UCSD-AML1 (cell line): ENCODE measurements at regions not wholly inside any gene's neighbourhood (a gene's known extent, or its start where the extent isn't known, plus 50 kb on each side); places are given as distances from the start of the nearest gene placed in this dataset.

Experiments
- DNase-seq: peaks from one replicate; lab custom pipeline; 2025; ENCODE audit not compliant: unreplicated experiment; lab: John Stamatoyannopoulos, UW

DNA sequence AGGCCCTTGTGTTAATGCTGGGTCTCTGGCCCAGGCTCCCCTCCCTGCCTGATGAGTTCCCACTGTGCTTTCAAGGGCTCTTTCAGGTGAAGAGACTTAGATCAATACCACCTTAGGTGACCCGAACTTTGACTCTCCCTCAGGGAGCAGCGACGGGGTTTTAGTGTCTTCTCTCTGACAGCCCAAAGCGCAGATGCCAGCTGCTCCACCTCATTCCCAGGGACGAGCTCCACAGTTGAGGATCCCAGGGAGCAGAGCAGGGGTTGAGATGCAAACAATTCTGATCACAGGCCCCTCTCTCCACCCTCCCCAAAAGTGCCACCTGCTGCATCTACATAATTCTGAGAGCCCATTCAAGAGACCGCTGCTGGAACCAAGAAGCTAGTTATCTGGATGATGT is 265.1 kb downstream of the TJP1 start:
- no peak for DNase-seq

DNA sequence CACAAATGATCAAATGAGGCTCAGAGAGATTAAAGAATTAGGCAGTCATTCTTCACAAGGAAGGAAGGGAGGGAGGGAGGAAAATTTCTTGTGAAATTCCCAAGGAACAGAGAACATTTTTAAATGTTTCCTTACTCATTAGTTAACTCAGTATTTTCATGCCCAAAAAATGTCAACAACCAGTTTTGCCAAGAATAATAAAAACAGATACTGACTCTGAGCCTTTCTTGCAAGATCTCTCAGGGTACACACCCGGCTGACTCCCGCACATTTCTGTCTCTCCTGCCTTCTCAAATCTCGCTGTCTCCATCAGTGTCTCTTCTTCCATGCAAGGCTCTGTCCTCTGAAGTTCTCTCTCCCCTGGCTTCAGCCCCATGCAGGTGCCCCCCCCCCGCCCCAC is 265.9 kb downstream of the TJP1 start:
- DNase-seq: no peak

DNA sequence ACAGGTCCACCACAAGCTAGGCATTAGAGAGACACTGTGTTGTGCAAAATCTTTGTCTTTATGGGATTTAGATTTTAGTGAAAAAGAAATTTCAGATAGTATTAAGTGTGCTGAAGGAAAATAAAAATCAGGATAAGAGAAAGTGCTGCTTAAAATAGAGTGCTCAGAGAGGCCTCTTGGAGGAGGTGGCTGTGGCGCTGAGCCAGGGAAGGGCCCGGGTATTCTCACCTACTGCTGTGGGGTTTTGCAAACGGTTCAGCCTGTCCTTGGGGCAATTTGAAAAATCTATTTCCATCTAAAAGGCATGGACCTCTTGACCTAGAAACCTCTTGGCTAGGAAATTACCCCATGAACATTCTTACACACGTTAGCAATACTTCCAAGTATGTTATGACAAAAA is 267.7 kb downstream of the TJP1 start:
- DNase-seq: no peak

DNA sequence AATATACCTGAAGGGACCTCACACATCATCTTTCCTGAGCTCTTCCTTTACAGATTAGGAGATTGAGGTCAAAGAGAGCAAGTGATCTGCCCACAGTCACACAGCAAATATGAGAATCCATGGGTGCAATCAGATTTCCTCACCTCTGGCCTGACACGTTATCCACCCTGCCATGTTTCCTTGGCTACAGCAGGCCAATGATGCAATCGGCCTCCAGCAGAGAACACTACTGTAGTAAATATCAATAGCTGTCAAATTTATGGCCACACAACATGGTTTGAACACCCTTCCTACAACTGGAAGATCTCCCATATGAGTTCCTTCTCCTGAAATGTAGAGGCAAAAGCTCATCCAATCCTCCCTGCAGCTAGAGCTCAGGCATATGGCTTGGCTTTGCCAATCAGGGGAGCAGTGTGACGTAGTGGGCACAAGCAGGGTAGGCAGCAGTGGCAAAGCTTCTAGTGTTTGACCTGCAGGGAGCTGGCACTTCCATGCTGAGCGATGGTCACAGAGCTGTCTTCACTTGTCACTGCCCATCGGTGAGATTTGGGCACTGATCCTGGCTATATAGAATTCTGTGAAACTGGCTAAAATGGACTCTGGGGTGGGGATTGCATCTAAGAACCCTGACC is 271.3 kb downstream of the TJP1 start:
- DNase-seq: no peak

DNA sequence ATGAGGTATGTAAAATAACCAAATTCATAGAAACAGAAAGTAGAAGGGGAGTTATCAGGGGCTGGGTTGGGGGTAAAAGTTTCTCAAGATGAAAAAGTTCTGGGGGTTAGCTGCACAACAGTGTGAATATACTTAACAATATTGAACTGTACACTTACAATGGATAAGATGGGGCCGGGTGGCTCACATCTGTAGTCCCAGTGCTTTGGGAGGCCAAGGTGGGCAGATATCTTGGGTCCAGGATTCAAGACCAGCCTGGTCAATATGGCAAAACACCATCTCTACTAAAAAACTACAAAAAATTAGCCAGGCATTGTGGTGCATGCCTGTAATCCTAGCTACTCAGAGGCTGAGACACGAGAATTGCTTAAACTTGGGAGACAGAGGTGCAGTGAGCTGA is 274.3 kb downstream of the TJP1 start:
- no peak for DNase-seq

DNA sequence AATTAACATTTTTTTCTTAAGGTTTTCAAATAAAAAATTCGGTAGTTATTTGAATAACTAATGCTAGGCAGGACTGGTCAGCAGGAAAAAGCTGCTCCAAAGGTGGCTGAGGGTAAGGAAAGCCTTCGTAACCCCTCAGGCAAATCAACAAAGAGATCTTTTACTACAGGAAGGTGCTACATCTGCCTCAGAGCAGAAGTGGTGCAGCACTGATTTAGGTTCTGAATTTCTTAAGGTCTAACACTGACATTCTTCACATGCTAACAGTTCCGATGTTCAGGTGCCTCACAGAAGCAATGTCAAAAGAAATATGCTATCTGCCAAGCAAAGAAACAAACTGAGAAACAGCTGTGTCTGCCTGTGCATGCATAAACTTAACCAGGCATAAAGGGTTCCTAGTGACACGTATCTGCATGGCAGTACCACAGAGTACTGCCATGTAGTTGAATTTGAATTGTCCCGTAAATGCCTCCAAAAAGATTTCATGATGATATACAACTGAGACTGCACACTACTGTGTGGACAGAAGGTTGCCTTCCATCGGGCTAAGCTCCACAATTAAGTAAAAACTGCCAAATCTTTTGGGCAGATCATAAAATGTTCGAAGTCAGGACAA is 275.0 kb upstream of the NSMCE3 start:
- no peak for DNase-seq

DNA sequence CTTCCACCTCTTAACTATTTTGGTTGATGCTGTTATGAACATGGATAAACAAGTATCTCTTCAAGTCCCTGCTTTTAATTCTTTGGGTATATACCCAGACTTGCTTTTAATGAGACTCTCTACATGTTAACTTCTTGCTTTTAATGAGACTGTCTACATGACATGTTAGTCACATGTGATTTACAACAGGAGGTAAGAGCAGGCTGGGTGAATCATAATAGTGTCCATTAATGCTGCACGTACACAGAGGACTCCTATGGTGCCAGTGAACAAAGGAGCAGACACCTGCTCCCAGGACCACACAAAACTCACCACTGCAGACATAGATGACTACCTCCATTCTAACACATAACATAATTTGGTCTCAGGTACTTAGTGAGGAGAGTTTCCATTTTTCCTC is 273.4 kb upstream of the NSMCE3 start:
- no peak for DNase-seq

DNA sequence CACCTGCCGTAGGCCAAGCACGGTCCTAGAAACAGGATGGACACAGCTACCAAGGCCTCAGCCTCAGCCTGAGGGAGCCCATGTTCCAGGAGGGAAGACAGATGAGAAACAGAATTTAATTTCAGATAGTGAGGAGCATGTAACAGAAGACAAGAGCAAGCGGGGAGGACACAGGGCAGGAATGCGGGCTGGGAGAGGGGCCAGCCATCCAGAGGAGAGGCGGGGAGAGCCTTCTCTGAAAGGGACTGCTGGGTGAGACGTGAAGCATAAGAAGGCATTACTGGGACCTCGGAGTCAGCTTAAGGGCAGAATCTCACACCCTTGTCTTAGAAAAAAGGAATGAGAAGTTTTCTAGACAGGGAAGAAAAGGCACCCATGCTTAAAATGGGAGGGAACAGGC is 271.7 kb upstream of the NSMCE3 start:
- DNase-seq: no peak

DNA sequence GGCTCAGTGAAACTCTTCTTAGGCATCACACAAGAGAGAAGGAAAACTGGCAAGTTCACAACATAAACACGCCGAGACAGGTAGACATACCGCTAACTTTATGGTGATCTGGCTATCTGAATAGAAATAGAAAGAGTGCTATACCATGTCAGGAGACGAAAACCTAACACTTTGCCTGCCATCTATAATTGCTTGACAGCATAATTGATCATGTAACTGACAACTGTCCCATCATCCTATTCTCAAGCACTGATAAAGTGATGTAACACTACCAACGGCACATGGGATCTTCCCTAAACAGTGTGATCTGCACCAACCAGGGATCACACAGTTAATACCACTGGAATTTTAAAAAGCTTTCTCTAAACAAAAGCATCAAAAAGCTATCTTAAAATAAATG is 270.9 kb upstream of the NSMCE3 start:
- no peak for DNase-seq

DNA sequence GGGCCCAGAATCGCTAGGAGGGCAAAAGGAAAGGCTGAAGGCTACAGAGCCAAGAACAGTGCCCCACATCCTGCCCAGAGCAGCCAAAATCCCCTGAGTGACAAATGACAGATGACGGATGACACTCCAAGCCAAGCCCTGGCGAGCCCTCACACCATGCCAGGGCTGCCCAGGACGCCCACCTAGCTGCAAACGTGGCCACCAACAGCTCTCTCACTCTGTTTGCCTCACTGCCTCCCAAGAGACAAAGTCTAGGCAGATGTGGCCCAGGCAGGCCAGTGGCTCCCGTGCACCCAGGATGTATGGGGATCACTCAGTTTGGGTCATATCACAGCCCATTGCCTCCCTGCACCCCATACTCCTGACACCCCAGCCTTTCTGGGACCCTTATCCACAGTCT is 270.1 kb upstream of the NSMCE3 start:
- DNase-seq: no peak

DNA sequence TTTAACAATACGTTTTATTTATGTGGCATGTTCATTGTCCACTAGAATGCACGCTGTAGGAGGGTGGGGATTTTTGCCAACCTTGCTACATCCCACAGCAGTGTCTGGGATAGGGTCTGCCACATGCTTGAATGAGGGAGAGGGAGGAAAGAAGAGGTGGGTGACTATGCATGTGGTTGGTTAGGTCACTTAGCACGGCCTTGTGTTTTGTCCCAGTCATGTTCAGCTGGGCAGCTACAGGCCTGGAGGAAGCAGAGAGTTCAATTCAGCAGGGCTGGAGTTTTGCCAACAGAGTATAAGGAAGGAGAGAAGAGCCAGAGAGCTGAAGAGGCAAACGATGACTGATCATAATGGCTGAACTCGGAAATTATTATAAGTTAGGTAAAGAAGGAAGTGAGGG is 268.4 kb upstream of the NSMCE3 start:
- DNase-seq: peak; percentile 39

DNA sequence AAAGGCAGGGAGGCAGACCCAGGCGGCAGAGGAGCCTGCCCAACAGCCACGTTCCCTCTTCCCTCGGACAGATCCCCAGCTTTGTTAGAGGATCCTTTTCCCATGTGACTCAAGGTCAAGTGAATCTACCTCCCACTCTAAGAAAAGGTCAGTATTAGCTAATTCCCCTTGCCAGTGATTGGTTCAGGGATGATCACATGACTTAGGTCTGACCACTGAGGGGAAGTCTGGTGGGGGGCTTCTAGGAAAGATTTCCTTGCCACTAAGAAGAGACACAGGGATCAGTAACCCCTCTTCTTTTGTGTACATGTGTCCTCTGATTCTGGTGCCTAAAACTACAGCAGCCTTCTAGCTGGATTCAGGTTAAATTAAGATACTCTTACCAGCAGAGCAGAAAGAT is 266.3 kb upstream of the NSMCE3 start:
- no peak for DNase-seq

DNA sequence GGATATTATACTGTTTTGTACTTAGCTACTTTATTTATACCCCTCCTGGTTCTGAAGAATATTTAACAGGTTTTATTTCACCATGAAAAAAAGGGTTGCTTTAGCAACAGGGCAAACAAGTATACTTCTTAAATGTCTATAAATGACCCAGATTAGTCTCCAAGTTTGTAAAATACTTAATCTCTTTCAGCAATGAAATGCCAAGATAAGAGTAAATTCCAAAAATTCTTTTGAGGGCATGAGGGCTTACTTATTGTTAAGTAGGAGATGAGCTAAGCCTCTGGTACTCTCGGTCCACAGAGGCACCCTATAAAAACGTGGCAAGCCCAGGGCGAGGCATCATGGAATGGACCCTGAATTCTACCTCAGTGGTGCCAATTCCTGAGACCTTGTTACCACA is 264.8 kb upstream of the NSMCE3 start:
- no peak for DNase-seq

DNA sequence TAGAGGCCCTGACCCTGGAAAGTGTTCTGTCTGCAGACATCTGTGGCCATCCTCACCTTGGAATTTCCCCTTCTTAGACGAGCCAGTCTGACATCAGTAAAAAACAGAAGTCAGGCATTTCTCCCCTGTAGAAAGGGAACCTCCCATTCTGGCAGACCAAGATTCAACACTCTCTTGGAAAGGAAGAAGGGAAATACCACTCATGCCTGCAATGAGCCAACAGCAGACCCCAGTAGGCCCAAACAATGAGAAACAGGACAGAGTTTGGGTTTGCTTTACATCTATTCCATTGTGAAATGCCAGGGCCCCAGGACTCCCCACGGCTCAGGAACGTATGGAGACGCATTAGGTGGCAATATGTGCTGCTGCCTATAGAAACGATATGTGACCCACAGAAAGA is 264.0 kb upstream of the NSMCE3 start:
- DNase-seq: no peak

DNA sequence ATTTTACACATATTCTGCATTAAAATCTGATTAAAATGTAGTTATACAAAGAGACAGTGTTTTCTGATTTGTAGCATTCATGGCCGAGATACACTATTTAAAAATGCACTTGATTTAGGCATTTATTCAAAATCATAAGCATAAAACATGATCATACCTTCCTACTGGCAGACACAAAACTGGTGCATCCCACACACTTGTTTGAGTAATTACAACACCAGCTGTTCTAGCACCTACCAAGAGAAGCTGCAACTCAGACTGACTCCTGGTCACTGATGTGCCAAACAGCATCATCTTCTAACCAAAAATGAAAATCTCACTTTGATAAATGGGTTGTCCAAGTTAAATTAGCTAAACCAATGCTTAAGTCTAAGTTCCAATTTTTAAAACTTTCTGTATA is 262.7 kb upstream of the NSMCE3 start:
- DNase-seq: no peak

DNA sequence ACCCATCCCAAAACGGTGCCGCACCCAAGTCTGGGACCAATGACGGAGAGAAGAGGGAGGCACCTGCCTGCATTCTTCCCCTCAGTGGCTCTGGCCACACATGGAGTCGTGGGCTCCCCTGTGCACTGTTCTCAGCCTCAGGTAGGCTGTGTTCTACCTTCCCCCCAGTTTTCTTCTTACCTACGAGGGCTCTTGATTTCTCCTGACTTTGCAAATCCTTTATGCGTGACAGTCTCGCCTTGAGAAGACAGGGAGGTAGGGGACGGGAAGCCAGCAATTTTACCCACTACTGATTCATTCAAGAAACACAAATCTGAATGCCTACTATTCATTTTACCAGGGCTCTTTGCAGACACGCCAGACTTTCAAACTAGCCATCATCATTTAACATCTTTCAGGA is 261.3 kb upstream of the NSMCE3 start:
- no peak for DNase-seq

DNA sequence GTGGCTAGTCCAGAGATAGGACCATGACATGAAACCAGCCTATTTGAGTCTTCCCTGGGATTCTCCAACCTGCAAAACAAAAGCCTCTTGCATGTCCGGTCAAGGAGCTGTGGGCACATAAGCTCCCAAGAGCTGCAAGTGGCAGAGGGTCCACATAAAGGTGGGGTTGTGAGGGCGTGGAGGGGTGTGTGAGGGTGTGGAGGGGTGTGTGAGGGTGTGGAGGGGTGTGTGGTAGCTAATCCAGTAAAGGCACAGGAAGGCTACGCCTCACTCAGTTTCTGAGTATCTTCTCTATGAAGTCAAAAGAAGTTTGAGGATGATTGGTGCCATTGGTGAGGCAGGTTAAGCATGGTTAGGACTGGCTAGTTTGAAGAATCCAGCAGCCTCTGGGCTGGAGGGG is 259.4 kb upstream of the NSMCE3 start:
- no peak for DNase-seq

DNA sequence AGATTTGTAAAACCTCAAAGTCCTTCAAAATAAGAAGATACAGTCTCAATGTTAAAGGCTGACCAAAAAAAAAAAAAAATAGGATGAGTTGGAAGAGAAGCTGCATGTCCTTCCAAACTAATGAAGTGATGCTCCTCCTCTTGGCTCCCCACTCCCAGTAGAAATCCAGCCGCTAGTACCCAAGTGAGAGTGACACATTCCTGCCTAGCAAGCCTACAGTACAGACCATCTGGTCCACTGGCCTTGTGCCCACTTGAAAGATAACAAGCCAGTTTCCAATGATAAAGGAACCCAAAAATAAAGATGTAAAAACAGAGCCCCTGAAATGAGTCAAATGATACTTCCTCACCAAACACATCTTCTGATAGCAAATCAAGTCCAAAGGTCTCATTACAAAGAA is 258.7 kb upstream of the NSMCE3 start:
- no peak for DNase-seq

DNA sequence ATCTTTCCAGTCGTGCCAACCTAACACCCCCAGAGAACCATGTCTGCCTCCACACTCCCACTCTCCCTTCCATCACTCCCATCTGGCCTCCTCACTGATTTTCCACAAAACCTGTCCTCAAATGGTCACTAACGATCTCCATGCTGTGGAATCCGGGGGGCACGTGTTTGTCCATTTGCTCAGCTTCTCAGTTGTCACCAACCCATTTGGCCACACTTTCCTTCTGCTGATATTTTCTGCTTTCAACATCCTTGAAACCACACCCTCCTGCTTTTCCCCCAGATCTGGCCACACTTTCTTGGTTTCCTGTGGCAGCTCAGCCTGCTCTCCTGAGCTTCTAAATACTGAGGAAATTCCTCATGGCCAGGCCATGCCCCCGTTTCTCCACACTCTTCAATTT is 257.2 kb upstream of the NSMCE3 start:
- peak; percentile 37 for DNase-seq

DNA sequence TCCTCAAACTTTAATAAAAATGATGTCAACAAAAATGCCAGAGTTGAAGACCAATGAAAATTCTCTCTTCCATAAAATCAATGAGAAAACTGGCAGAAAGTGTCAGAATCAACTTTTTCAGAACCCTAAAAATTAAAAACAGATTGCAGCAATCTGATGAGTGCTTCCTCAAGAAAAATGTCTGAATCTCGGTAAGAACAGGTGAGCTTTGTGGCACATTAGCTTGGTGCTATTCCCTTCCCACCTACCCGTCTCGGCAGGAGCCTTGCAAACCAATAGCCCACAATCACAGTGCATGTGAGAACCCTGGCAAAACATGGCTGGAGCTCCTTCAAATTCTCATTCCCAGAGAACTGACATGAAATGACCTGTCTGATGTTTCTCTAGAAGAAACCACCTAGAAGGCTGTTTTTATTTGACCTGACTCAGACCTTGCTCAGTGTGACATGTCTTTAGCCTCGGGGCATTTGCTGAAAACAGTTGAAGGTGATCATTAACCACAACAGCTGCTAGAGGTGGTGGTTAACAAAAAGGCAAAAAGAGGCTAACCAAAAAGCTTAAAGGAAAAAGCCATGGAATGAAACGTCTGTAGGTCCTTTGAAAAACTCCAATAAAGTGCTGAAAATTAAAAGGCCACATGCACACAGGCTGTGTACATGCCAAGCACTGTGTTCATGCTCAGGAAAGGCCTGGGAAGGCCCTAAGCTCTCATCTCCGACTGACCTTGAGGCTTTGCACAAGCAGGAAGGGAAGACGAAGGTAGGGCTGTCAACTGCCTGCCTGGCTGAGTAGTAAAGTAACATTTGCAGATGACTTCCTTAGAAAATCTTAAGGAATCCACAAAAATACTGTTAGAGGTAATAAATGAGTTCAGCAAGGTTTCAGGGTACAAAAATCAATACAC is 253.0 kb upstream of the NSMCE3 start:
- DNase-seq: peak; percentile 27

DNA sequence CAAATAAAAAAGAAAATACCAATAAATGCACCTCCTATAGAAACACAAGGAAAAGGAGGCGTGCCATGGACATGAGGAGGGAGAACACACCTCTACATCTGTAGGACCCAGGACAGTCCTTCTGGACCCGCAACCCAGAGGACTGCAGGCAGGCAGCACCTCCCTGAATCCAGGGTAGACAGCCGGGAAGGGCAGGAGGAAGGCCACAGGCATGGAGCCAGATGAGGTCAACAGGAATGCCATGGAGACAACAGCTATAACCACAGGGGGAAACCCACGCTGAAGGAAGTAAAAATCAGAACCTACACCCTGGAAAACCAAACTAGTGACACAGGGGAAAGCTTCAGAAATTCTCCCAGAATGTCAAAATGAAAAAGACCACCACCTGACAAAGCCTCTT is 248.8 kb upstream of the NSMCE3 start:
- no peak for DNase-seq

DNA sequence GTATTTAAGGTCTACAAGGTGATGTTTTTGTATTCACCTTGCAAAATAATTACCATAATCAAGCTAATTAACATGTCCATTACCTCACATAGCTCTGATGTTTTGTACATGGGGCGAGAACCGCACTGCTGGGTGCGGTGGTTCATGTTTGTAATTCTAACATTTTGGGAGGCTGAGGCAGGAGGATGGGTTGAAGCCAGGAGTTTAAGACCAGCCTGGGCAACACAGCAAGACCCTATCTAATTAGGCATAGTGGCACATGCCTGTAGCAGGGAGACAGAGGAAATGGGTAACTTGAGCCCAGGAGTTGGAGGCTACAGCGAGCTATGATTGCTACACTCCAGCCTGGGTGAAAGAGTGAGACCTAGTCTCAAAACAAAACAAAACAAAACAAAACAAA is 248.2 kb upstream of the NSMCE3 start:
- DNase-seq: no peak
